SU-DHL-6 (cell line): ENCODE measurements at regions not wholly inside any gene's neighbourhood (a gene's known extent, or its start where the extent isn't known, plus 50 kb on each side); places are given as distances from the start of the nearest gene placed in this dataset.

Experiments
- H2AFZ ChIP-seq: fragments of 200-600 bp; sonication (generic); 2 replicates; pipeline ENCODE4 v1.6.1; 2014; ENCODE audit warnings: low read depth, mild to moderate bottlenecking, moderate library complexity, mixed read lengths, antibody characterized with exemption, low read length; ENCODE audit not compliant: severe bottlenecking
- H3F3A ChIP-seq: fragments of 200-600 bp; shearing (Covaris generic); 2 replicates; pipeline ENCODE4 v1.6.0; 2016; ENCODE audit warnings: antibody characterized with exemption, mild to moderate bottlenecking; ENCODE audit not compliant: insufficient read depth
- H3K27ac ChIP-seq: fragments of 200-600 bp; sonication (generic); 2 replicates; pipeline ENCODE4 v1.5.1; 2016; ENCODE audit warnings: low read depth, mild to moderate bottlenecking, low read length, moderate library complexity, mixed read lengths
- H3K27me3 ChIP-seq: fragments of 200-600 bp; sonication (generic), shearing (Covaris generic); 2 replicates; pipeline ENCODE4 v1.6.0; 2014; ENCODE audit warnings: mild to moderate bottlenecking, low read length
- H3K36me3 ChIP-seq: fragments of 200-600 bp; sonication (generic); 2 replicates; pipeline ENCODE4 v1.6.1; 2014; ENCODE audit warnings: mild to moderate bottlenecking, low read length, mixed read lengths
- H3K4me2 ChIP-seq: fragments of 300-600, 200-600 bp; shearing (Covaris generic), sonication (generic); 2 replicates; pipeline ENCODE4 v1.6.0; 2014; ENCODE audit warnings: low read length, low read depth, mild to moderate bottlenecking; ENCODE audit not compliant: poor library complexity, severe bottlenecking
- H3K4me3 ChIP-seq: fragments of 200-600 bp; sonication (generic); 2 replicates; pipeline ENCODE4 v1.5.1; 2014; ENCODE audit warnings: antibody characterized with exemption, low read length, mild to moderate bottlenecking, mixed read lengths; ENCODE audit not compliant: insufficient read depth, poor library complexity, severe bottlenecking
- H3K79me2 ChIP-seq: fragments of 200-600 bp; sonication (generic); 2 replicates; pipeline ENCODE4 v1.6.1; 2014; ENCODE audit warnings: mild to moderate bottlenecking, low read length, moderate library complexity; ENCODE audit not compliant: insufficient read depth
- H3K9ac ChIP-seq: fragments of 200-600 bp; sonication (generic); 2 replicates; pipeline ENCODE4 v1.7.0; 2014; ENCODE audit warnings: mild to moderate bottlenecking, low read length
- H3K9me2 ChIP-seq: fragments of 200-600 bp; sonication (generic); replicated peaks from 2 replicates; pipeline ENCODE4 v1.6.1; 2014; ENCODE audit warnings: low read length; ENCODE audit not compliant: insufficient read depth
- H3K9me3 ChIP-seq: fragments of 200-600 bp; sonication (generic); 2 replicates; pipeline ENCODE4 v1.6.1; 2014; ENCODE audit warnings: low read length, mixed read lengths; ENCODE audit not compliant: insufficient read depth
- H4K20me1 ChIP-seq: fragments of 200-600 bp; sonication (generic); 2 replicates; pipeline ENCODE4 v1.6.1; 2014; ENCODE audit warnings: low read depth, mild to moderate bottlenecking, antibody characterized with exemption, low read length, moderate library complexity, mixed read lengths
- EZH2phosphoT487 ChIP-seq: fragments of 200-600 bp; sonication (generic), shearing (Covaris generic); conservative IDR thresholded peaks from 2 replicates; pipeline ENCODE4 v1.6.1; 2018; ENCODE audit warnings: mild to moderate bottlenecking, antibody characterized with exemption, low read length, moderate library complexity, mixed read lengths
- TF ChIP-seq, protein P1 (sequence below): fragments of 200-600 bp; sonication (generic); IDR thresholded peaks from one replicate; pipeline ENCODE4 v1.5.1; 2017; ENCODE audit warnings: antibody characterized with exemption, mild to moderate bottlenecking, low read length, moderate library complexity; ENCODE audit not compliant: insufficient read depth, poor library complexity, severe bottlenecking

- TF ChIP-seq, protein P1, sequence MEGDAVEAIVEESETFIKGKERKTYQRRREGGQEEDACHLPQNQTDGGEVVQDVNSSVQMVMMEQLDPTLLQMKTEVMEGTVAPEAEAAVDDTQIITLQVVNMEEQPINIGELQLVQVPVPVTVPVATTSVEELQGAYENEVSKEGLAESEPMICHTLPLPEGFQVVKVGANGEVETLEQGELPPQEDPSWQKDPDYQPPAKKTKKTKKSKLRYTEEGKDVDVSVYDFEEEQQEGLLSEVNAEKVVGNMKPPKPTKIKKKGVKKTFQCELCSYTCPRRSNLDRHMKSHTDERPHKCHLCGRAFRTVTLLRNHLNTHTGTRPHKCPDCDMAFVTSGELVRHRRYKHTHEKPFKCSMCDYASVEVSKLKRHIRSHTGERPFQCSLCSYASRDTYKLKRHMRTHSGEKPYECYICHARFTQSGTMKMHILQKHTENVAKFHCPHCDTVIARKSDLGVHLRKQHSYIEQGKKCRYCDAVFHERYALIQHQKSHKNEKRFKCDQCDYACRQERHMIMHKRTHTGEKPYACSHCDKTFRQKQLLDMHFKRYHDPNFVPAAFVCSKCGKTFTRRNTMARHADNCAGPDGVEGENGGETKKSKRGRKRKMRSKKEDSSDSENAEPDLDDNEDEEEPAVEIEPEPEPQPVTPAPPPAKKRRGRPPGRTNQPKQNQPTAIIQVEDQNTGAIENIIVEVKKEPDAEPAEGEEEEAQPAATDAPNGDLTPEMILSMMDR: no peak
- TF ChIP-seq EZH2phosphoT487: no peak
- H3F3A ChIP-seq: no peaks in the 10 kb centered on the region
- H3K27me3 ChIP-seq: no peaks in the 10 kb centered on the region
- H3K9me2 ChIP-seq: no peaks in the 10 kb centered on the region
- no peaks in the 10 kb centered on the region for H3K79me2 ChIP-seq
- H3K27ac ChIP-seq: no peak overlapping the region
- no peak overlapping the region for H3K4me2 ChIP-seq
- H4K20me1 ChIP-seq: no peaks in the 10 kb centered on the region
- no peak overlapping the region for H3K4me3 ChIP-seq
- H2AFZ ChIP-seq: no peak overlapping the region
- no peaks in the 10 kb centered on the region for H3K9me3 ChIP-seq
- no peak overlapping the region for H3K9ac ChIP-seq
- H3K36me3 ChIP-seq: no peaks in the 10 kb centered on the region
Measured at GRCh38 chr14:29236848-29237247, 470.3 kb downstream of the FOXG1 start.

- Histone ChIP-seq H3F3A (no peaks in the 10 kb centered on the region), H3K27ac (no peak overlapping the region), H3K9me2 (no peaks in the 10 kb centered on the region), H3K4me2 (no peak overlapping the region), H3K36me3 (no peaks in the 10 kb centered on the region), H3K79me2 (no peaks in the 10 kb centered on the region), H3K9ac (no peak overlapping the region), H4K20me1 (no peaks in the 10 kb centered on the region), H3K4me3 (no peak overlapping the region), H2AFZ (no peak overlapping the region), H3K9me3 (no peaks in the 10 kb centered on the region), H3K27me3 (no peaks in the 10 kb centered on the region)
- TF ChIP-seq EZH2phosphoT487: no peak
- TF ChIP-seq, protein P1: no peak
Measured at GRCh38 chr14:29240066-29240465, 473.5 kb downstream of the FOXG1 start.

DNA sequence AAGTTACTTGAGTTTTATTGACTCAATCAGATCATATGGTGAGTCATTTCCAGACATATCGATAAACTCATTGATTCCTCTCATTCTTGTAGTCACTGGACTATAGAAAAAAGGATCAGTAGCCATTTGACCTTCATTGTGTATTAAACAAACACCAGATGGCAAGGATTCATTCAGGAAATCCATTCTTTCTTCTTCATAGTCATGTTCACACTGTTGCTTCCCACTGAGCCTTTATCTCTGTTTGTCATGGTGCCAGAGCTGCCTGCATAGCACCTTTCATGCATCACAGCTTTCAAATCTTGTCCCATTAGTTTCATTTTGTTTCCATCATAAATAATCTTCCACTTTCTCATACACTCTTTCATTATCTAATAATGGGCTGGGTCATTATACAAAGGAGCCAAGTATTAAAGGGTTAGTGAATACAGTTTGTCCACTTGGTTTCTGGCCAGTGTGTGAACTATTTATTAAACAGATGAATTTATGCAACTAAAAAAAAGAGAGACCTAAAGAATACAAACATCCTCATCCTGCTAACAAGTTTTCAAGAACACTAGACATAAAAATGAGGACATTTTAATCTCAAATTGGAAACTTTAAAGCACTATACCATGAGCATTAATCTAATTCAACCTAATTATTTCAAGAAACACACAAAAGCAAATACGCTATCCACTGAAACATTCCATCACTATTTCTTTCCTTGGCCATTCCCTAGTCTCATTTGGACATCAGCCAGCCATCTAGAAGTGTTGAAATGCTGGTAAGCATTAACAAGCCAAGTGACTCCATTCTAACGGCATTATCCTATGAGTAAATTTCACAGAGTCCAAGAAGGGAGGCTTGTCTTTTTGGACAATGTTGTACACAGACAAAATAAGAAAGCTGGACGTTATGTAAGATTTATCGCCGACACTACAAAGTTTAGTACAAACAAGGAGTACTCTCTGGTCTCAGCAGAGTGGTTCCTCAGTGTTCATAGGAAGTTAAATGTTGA, 476.5 kb downstream of the FOXG1 start:
- no peaks in the 10 kb centered on the region for H3K27me3 ChIP-seq
- no peak overlapping the region for H2AFZ ChIP-seq
- H4K20me1 ChIP-seq: no peaks in the 10 kb centered on the region
- no peak overlapping the region for H3K4me2 ChIP-seq
- no peaks in the 10 kb centered on the region for H3K9me2 ChIP-seq
- no peaks in the 10 kb centered on the region for H3K9me3 ChIP-seq
- TF ChIP-seq, protein P1: no peak
- no peak for TF ChIP-seq EZH2phosphoT487
- H3K4me3 ChIP-seq: no peak overlapping the region
- no peaks in the 10 kb centered on the region for H3K36me3 ChIP-seq
- H3F3A ChIP-seq: no peaks in the 10 kb centered on the region
- no peak overlapping the region for H3K27ac ChIP-seq
- no peak overlapping the region for H3K9ac ChIP-seq
- H3K79me2 ChIP-seq: no peaks in the 10 kb centered on the region
